ENCODE measurements at regions not wholly inside any gene's neighbourhood (a gene's known extent, or its start where the extent isn't known, plus 50 kb on each side); places are given as distances from the start of the nearest gene placed in this dataset.
A peak's percentile ranks its signal among the peaks of the same experiment; 100 is the strongest.

DNA sequence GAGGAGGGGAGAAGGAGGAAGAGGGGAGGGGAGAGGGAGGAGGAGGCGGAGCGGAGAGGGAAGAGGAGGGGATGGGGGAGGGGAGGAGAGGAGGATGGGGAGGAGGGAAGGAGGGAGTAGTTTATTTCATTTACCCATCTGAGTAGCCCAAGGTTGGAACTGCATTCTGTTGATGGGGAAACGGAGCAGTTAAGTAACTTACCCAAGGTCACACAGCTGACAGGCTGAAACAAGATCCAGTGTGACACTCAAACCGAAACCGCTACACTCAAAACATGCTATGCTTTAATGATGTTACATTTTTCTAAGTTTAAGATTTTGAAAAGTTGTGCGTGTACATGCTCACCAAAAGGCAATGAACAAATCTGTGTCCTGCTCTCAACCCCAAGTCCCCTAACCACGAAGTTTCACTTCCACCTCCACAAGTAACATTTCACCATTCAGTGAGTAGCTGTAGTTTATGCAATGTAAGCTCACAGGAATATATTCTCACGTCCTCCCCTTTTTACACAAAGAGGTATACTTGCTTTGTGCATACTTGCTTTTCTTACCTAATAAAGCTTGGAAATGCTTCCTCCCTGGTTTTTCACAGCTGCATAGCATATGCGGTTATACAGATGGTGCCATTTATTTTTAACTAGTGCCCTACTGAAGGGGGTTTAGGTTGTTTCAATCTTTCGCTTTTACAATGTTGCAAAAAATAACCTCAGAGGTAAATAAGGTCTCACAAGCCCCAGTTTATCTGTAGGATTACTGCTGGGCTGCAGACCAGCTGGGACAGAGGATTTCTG lies 275.3 kb downstream of the PARN start:
- Histone ChIP-seq H3K27ac (no peak overlapping the region), H3K36me3 (no peaks in the 10 kb centered on the region), H3K4me3 (replicated peaks in 1 of 3) (no peak overlapping the region), H3K27me3 (no peaks in the 10 kb centered on the region), H3K4me1 (peaks cover 5 to 10% of the 10 kb centered on the region in 2 donors), H3K9me3 (no peaks in the 10 kb centered on the region)
- intact Hi-C loops (cut with DNase I) = no loop called here
- TF ChIP-seq POLR2A (IDR thresholded peaks at IDR 0.05) (no peak), CTCF (IDR thresholded peaks at IDR 0.05) (no peak)
- DNase-seq = no peak
- WGBS, 2 donors = 71 to 77% methylated on average over 10 of the region's 10 CpGs

- DNase-seq = no peak
- peaks cover 5 to 10% of the 10 kb centered on the region in 2 donors for H3K4me1 ChIP-seq
- H3K27ac ChIP-seq = no peak overlapping the region
- no peaks in the 10 kb centered on the region for H3K9me3 ChIP-seq
- no peaks in the 10 kb centered on the region for H3K27me3 ChIP-seq
- TF ChIP-seq CTCF (IDR thresholded peaks at IDR 0.05) (no peak), POLR2A (IDR thresholded peaks at IDR 0.05) (no peak)
- H3K36me3 ChIP-seq = no peaks in the 10 kb centered on the region
- 70 to 75% methylated on average over 6 of the region's 6 CpGs for WGBS, 2 donors
- intact Hi-C loops (cut with DNase I) = no loop called here
- no peak overlapping the region for H3K4me3 ChIP-seq (replicated peaks in 1 of 3)
These were observed 276.7 kb downstream of the PARN start for GRCh38 chr16:14353340-14353739.

DNA sequence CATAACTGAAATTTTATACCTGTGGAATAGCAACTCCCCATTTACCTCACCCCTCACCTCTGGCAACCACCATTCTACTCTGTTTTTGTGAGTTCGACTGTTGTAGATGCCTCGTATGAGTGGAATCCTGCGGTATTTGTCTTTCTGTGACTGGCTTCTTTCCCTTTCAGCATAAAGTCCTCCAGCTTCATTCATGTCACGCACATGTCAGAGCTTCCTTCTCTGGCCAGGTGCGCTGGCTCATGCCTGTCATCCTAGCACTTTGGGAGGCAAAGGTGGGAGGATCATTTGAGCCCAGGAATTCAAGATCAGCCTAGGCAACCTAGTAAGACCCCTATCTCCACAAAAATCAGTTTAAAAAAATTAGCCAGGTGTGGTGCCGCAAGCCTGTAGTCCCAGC lies 278.4 kb downstream of the PARN start:
- no peaks in the 10 kb centered on the region for H3K27me3 ChIP-seq
- intact Hi-C loops (cut with DNase I) = no loop called here
- 84 to 87% methylated on average over 6 of the region's 6 CpGs for WGBS, 2 donors
- H3K4me1 ChIP-seq = peaks cover 12 to 16% of the 10 kb centered on the region in 2 donors
- TF ChIP-seq POLR2A (IDR thresholded peaks at IDR 0.05) (no peak), CTCF (IDR thresholded peaks at IDR 0.05) (no peak)
- H3K27ac ChIP-seq = no peak overlapping the region
- no peak overlapping the region for H3K4me3 ChIP-seq (replicated peaks in 1 of 3)
- DNase-seq = no peak
- no peaks in the 10 kb centered on the region for H3K9me3 ChIP-seq
- H3K36me3 ChIP-seq = no peaks in the 10 kb centered on the region

- Histone ChIP-seq H3K4me3 (replicated peaks in 1 of 3) (no peak overlapping the region), H3K27me3 (no peaks in the 10 kb centered on the region), H3K36me3 (no peaks in the 10 kb centered on the region), H3K9me3 (no peaks in the 10 kb centered on the region), H3K4me1 (peaks cover 12 to 16% of the 10 kb centered on the region in 2 donors), H3K27ac (no peak overlapping the region)
- DNase-seq = peak; percentile 61 to 69
- 26 to 32% methylated on average over 8 of the region's 8 CpGs for WGBS, 2 donors
- TF ChIP-seq POLR2A (IDR thresholded peaks at IDR 0.05) = no peak
- no peak for TF ChIP-seq CTCF (IDR thresholded peaks at IDR 0.05)
- intact Hi-C loops (cut with DNase I) = no loop called here
These were observed 279.4 kb downstream of the PARN start for GRCh38 chr16:14350626-14351025.

DNA sequence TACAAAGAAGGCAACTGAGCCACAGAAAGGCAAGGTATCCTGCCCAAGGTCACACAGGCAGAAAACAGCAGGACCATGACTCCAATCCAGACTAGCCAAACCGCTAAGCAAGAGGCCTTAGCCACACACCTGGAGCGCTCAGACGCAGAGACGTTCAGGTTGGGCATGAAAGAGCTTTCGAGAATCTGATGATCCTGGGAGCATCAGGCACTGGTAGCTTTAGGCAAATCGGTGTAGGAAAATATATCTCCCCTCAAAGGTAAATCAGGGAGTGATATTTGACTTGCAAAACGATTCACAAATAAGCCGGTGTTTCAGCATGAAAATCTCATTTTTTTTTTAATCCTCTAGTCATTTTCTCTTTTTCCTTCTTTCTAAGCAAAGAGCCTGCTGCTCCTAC lies 279.0 kb downstream of the MRTFB start:
- peaks cover 12 to 16% of the 10 kb centered on the region in 2 donors for H3K4me1 ChIP-seq
- no peak overlapping the region for H3K4me3 ChIP-seq (replicated peaks in 1 of 3)
- intact Hi-C loops (cut with DNase I) = no loop called here
- 68 to 82% methylated on average over 8 of the region's 8 CpGs for WGBS, 2 donors
- peak in 1 of 2 donors; percentile 25 for DNase-seq
- no peak overlapping the region for H3K27ac ChIP-seq
- H3K27me3 ChIP-seq = no peaks in the 10 kb centered on the region
- no peaks in the 10 kb centered on the region for H3K36me3 ChIP-seq
- no peaks in the 10 kb centered on the region for H3K9me3 ChIP-seq
- TF ChIP-seq CTCF (IDR thresholded peaks at IDR 0.05) = no peak
- TF ChIP-seq POLR2A (IDR thresholded peaks at IDR 0.05) = no peak
